IPS-NIHi11 (cell line): ENCODE measurements at regions not wholly inside any gene's neighbourhood (a gene's known extent, or its start where the extent isn't known, plus 50 kb on each side); places are given as distances from the start of the nearest gene placed in this dataset.

Experiments used
- DNase-seq: peaks from one replicate; pipeline ENCODE4 v3.0.0; 2012; ENCODE audit warnings: mixed read lengths, low spot score

DNA sequence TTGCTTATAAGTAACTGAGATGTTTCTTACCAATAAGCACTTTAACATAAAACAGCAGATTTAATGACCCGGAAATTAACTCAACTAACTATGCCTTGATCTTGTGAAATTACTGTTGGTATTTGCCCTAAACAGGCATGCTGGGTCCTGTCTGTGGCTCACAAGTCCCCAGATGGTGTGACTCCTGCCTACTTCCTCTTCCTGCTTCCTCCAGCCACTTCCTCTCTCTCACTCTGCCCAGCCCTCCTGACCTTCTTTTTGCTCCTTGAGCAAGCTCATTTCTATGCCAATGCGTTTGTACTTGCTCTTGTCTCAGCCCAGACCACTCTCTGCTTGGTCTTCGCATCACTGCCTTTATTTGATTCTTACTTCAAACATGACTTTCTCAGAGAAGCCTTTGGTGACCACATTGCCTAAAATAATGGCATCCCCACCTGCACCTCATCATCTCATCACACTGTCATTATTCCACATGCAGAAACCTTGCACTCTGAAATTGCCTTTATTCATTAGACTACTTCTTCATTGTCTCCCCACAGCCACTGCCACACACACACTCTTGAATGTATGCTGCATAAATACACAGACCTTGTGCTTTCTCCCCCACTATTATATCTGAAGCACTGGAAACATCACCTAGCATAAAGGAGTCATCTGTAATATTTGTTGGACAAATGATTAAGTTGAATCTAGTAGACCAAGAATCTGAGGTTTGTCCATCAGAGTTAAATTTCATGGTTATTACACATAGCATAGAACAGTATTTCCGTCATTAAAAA lies 256.3 kb upstream of the SEMA6D start:
- no peak for DNase-seq

DNA sequence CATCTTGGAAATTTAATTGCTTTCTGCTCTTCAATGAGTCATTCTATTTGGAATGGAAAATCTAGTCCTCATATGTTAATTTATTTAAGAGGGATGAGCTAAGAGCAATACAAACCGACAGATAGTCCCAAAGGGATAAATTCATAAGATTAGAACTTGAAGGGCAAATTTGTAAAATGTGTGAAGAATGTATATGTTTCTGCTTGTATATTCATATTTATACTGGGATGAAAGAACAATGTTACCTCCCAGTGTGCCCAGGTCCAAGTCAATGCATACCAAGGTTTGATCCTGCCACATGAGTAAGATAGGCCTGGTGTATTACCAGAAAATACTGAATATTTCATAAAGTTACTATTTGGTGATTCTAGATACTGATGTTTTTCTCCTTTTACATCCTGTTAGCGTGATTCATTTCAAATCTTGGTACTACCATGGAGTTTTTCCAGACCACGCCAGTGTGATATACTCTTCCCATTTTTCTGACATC lies 255.6 kb upstream of the SEMA6D start:
- DNase-seq: no peak

DNA sequence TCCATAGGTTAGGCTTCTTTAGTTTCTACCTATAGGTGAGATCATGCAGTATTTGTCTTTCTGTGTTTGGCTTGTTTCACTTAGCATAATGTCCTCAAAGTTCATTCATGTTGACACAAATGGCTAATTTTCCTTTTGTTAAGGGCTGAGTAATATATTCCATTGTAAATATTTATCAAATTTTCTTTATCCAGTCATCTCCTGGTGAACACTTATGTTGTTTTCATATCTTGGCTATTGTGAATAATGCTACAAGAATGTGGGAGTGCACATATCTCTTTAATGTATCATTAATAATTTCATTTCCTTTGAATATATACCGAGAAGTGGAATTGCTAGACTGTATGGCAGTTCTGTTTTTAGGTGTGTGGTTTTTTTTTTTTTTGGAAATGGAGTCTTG lies 250.9 kb upstream of the SEMA6D start:
- DNase-seq: no peak

- no peak for DNase-seq
These were observed 246.3 kb upstream of the SEMA6D start for GRCh38 chr15:47470983-47471382.

DNA sequence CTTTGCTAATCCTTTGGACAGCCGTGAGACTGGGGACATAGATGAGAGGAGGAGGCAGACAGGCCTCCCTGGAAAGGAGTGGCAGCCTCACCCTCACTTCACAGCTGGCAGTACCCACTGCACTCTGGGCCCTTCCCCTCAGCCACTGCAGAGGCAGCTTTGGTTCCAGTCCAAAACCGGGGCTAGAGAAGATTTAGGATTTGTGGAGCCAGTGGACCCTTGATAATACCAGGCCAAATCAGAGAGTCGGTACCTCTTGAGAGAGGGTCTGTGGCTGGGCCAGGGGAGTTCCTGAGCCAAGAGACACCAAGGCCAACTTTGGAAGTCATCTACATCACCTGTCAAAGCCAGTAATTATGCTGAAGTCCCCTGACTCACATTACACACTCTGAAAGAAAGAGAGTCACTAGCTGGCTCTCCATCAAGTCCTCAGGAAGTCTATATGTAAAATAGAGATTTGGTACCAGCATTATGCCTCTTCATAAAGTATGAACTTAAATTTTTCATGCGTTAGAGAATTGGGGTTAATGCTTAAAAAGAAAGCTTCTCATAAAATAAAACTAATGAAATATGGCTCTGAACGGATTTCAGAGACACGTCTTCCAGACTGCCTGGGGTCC lies 244.1 kb upstream of the SEMA6D start:
- DNase-seq: no peak

DNA sequence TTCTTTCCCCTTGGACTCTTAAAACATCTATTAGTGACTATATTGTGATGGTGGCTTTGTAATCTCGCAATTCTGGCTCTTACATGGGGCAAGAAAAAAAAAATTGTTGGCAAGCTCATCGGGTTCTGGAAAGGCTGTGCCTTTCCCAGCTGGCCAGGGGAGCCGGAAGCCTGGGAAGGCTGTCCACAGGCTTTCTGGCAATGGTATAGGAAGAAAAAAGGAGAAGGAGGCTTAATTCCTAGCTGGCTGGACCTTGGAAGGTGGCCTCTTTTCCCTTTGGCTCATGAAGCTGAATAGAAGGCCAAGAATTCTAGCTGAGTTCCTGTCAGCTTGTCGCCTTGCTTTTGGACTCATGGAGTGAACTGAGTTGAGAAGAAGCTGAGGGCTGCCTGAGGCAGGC lies 243.5 kb upstream of the SEMA6D start:
- DNase-seq: no peak

- DNase-seq: no peak
These were observed 242.0 kb upstream of the SEMA6D start for GRCh38 chr15:47475336-47475735.

DNA sequence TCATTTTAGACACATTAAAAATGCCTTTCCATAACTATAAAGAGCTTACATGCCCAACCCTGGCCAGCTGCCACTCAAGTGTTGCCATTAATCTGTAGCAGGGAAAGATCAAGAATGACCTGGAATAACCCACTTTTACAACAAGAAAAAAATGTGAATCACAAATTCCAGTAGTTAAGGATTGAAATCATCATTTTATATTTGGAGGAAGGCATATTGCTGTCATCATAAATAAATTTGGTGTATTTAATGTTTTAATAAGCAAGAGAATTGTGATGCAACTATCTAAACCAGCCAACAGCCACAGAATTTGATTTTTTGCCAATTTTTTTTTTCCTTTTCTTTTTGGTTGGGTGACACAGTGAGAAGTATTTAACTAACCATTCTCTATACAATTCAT lies 240.0 kb upstream of the SEMA6D start:
- DNase-seq: no peak

- no peak for DNase-seq
These were observed 233.2 kb upstream of the SEMA6D start for GRCh38 chr15:47484059-47484458.

DNA sequence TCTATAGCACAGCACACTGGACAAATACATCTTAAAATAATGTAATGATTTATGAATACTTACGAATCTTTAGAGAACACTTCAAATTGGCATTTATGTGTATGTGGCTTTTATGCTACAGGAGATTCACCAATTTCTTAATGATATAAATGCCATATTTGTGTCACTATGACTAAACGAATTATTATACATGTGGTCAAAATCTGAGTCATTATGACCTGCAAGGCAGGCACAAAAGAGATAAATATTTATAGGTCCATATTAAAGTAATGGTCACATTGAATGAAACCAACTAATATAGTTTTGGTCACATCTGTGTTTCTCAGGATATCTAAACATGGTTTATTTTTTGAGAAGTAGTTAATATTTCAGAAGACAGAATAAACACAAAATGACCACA lies 232.3 kb upstream of the SEMA6D start:
- DNase-seq: no peak

DNA sequence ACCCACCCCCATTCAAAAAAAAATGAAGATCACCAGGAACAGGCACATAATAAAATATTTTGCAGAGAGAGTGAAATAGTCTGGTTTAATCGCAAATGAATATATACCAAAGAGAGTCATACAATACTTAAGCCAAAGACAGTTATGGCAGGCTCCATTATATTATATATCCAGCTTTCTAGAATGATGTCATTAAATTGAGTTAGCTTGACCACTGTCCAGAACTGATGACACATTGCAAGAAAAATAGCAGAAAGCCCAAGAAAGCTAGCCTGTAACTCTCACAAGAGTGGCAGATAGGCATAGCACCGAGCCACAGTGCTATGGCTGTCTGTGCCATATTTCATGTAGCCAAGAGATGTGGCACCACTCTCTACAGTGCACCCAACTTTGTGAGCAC lies 231.9 kb upstream of the SEMA6D start:
- no peak for DNase-seq

- DNase-seq: no peak
These were observed 231.3 kb upstream of the SEMA6D start for GRCh38 chr15:47486040-47486439.

- DNase-seq: no peak
These were observed 225.1 kb upstream of the SEMA6D start for GRCh38 chr15:47492195-47492594.

DNA sequence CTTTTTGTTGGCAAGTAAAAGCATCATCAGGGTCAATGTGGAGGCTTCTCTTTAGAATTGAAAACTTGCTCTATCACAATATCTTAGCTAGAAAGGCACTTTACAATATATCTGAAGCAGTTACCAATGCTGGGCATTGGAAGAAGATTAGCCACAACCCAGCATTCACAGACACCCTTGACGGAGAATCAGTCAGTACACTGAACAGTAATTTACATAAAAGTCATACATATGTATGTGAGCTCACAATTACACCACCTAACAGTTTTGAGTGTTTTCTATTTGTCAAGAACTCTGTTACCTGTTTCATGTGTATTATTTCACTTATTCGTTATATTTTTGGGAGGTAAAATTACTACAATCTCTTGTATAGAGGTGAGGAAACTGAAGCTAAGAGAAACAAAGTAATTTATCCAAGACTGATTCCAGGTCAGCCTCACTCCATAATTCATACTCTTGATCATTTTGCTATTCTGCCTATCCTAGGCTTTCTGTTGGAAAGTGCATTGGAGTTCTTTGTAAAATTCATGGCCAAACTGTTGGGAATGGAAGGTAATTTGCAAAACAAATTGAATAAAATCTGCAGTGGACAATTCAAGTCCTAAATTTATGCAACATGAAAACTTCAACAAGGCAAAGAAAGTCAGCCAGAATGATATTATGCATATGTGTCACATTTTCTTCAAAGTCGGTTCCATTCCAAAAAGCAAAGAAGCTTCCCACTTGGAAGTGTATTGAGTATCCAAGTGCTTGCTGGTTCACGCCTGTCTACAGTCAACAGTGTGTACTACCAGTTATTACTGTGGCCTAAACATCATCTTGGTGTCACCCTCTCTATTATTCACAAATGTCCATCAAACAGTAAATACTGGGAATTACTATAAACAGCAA lies 223.7 kb upstream of the SEMA6D start:
- no peak for DNase-seq

GRCh38 chr15:47496343-47497185 lies 220.7 kb upstream of the SEMA6D start:
- DNase-seq: no peak

DNA sequence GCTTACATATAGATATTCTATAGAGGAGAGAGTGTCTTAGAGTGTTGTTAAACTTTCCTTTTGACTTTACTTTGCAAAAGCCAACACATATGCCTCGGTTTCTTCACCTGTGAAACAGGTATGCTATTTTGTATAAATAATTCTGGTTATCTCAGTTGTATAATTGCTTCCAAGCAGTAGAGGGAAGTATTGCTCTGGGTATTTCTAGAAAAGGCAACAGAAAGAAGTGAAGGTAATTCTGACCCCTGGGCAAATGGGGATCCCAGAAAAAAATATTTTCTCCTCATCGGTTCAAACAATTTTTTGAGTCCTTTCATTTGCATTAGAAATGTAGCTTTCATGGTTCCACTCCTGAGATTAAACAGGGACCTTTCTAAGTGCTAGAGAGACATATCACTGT lies 216.5 kb upstream of the SEMA6D start:
- no peak for DNase-seq

- DNase-seq: no peak
These were observed 215.3 kb upstream of the SEMA6D start for GRCh38 chr15:47502041-47502440.

DNA sequence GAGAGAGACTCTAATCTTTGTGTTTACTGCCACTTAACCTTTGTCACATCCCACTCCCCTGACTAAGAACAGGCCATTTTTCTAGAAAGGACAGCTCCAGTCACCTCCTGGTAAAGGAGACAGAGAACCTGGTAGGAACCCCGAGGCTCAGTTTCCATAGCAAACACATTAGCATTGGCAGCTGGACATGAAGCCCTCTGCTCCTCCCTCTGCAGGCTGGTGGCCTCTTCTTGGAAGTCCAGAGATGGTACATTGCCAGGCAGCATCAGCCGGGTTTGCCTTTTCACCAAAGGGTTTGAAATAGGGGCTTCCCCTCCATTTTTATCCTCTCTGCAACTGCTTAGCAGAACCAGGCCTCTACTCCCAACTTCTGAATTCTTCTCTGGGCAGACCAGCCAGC lies 213.4 kb upstream of the SEMA6D start:
- DNase-seq: no peak

GRCh38 chr15:47504624-47505256 lies 212.6 kb upstream of the SEMA6D start:
- DNase-seq: no peak

DNA sequence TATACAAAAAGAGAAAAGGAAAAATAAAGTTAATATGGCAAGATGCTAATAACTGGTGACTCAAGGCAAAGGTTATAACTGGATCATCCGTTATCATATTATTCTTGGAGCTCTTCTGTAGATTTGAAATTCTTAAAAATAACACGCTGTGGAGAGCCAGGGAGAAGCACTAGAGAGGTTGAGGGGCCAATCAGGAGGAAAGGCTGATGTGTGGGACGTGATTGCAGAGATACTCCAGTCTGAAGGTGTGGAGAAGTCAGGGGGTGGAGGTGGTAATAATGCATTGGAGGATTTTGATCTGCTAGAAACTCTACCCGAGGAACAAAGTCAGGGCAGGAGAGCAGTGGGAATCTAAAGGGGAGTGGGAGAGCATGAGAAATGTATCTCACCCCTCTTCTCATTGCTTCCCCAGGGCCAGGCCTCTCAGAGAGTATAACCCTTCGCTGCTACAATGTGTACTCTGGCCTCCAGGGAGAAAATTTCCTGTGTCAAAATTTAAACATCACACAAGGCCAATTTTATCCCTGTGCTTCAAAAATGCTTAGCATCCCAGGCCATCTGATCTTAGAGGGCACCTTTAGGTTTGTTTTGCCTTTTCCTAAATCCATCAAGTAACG lies 211.5 kb upstream of the SEMA6D start:
- no peak for DNase-seq
